IPS-18a (cell line): ENCODE measurements at regions not wholly inside any gene's neighbourhood (a gene's known extent, or its start where the extent isn't known, plus 50 kb on each side); places are given as distances from the start of the nearest gene placed in this dataset.

Experiments
- H3K27ac ChIP-seq: one replicate; pipeline ENCODE4 v1.5.1; 2013; ENCODE audit warnings: low read length
- H3K27me3 ChIP-seq: one replicate; pipeline ENCODE4 v1.6.1; 2013; ENCODE audit warnings: mild to moderate bottlenecking, low read length; ENCODE audit not compliant: control insufficient read depth, insufficient read depth
- H3K36me3 ChIP-seq: one replicate; pipeline ENCODE4 v1.6.1; 2013; ENCODE audit warnings: low read depth, low read length; ENCODE audit not compliant: control insufficient read depth
- H3K4me1 ChIP-seq: one replicate; pipeline ENCODE4 v1.6.1; 2013; ENCODE audit warnings: low read depth, low read length; ENCODE audit not compliant: control insufficient read depth
- H3K4me3 ChIP-seq: one replicate; pipeline ENCODE4 v1.5.1; 2013; ENCODE audit warnings: low read length
- H3K9ac ChIP-seq: one replicate; pipeline ENCODE4 v1.6.1; 2013; ENCODE audit warnings: mild to moderate bottlenecking, low read length, moderate library complexity
- H3K9me3 ChIP-seq: one replicate; pipeline ENCODE4 v1.6.1; 2013; ENCODE audit warnings: low read depth, low read length; ENCODE audit not compliant: control insufficient read depth

DNA sequence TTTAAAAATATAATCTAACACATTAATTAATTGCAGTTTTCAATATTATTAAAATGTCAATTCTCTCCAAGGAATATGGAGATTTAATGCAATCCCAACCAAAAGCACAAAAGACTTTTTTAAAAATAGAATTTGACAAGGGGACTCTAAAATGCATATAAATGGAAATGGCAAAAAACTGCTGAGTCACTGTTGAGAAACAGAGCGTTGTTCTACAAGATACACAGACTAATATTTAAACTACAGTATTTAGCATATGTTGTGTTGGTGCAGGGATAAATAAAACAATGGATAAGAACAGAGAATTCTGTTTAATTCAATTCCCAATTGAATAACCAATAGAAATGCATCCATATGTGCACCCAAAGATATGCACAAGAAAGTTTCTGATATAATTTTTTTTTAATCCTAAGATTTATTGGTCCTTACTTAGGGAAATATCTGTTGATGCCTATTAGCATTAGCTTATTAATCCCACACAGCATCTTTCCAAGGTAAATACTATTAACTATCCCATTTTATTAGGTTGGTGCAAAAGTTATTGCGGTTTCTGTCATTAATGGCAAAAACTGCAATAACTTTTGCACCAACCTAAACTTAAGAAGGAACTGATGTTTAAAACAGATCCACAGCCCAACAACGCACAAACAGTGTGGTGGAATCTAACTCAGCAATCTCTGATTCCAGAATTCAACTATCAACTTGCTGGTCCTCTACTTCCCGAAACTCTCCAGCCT lies 86.8 kb upstream of the VEGFC start:
- Histone ChIP-seq H3K9me3 (no peaks in the 10 kb centered on the region), H3K27ac (no peak overlapping the region), H3K4me1 (no peaks in the 10 kb centered on the region), H3K9ac (no peak overlapping the region), H3K4me3 (no peak overlapping the region), H3K27me3 (no peaks in the 10 kb centered on the region), H3K36me3 (no peaks in the 10 kb centered on the region)

DNA sequence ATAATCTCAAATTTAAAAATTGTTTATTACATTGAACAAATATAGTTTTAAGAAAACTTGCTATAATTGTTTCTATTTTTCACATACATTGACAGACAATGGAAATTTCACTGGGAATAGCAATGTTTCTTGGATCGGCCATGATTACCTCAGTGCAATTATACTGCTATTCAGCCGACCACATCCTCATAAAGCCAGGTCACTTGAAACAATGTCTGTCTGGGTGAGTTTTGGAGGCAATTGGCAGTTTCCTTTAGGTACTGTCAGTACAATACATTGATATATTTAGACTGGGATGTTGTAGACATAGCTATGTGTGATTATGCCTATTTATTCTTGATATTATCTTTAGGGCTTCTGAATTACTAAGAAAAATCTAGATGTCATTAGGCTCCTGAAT lies 89.5 kb upstream of the VEGFC start:
- Histone ChIP-seq H3K9me3 (no peaks in the 10 kb centered on the region), H3K27ac (no peak overlapping the region), H3K27me3 (no peaks in the 10 kb centered on the region), H3K4me3 (no peak overlapping the region), H3K36me3 (no peaks in the 10 kb centered on the region), H3K9ac (no peak overlapping the region), H3K4me1 (no peaks in the 10 kb centered on the region)

DNA sequence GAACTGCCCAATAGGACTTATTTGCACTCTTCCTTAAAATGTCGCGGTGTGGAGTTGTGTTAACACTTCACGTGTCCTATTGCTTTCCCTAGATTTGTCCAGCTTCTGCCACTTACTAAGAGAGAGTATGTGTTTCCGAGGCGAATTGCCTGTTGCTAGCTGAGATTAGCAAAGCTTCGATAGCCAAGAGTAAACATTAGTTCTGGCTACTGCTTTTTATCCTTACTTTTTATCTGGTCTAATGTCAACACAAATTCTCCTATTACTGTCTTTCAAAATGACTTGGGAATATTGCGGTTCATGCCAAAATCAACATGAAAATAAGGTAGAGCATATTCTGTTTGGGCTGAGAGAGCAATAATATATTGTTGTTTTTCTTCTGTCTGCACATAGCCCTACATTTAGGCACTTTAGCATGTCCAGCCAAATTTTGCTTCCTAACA lies 90.4 kb upstream of the VEGFC start:
- H3K27ac ChIP-seq: no peak overlapping the region
- no peak overlapping the region for H3K9ac ChIP-seq
- no peaks in the 10 kb centered on the region for H3K4me1 ChIP-seq
- no peaks in the 10 kb centered on the region for H3K9me3 ChIP-seq
- H3K27me3 ChIP-seq: no peaks in the 10 kb centered on the region
- no peaks in the 10 kb centered on the region for H3K36me3 ChIP-seq
- no peak overlapping the region for H3K4me3 ChIP-seq

DNA sequence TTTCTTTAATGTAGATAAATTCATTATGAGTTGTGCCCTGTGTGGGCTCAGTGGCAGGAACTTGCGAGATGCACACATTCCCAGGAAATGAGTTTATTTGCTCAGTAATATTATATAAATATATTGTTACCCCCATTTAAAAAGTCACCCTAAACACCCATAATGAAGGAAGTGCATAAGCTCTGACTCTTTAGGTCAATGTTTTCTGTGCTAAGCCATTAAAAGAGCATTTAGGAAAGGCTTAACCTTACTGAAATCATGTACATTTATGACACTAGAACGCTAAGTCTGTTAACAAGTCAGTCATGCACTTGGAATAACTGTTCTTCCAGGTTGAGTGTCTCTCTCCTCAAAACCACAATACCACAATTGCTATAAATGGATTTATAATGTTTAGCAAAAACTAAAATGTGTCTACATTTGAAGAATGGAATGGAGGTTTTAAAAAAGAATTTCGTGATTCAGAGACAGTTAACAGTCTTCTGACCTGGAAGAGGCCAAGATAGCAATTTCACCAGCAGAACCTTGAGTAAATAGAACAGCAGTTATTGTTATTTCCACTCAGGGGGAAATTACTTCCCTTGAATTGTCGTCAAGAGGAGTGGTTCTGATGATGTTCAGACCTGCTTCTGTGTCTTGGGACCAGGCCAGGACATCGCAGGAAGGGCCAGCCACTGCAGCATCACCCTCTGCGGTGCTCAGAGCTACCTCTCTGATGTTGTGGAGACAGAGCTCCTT lies 91.1 kb upstream of the VEGFC start:
- Histone ChIP-seq H3K36me3 (no peaks in the 10 kb centered on the region), H3K4me1 (no peaks in the 10 kb centered on the region), H3K27ac (no peak overlapping the region), H3K9me3 (no peaks in the 10 kb centered on the region), H3K4me3 (no peak overlapping the region), H3K9ac (no peak overlapping the region), H3K27me3 (no peaks in the 10 kb centered on the region)

DNA sequence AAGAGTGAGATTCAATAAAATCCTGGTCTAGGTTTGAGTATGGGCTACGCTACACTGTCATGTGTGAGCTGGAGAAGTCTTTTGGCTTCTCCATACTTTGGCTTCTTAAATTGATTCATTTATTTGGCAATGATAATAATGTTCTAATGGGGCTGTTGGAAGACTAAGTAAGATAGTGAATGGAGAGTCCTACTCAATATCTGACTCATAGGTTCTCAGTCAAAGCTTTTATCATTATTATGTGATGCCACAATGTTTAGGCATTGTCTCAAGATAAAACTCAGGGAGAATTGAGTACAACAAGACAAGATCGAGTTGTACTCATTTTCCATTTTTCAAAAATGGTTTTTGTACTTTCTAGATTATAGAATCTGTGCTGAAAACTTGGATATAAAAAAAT lies 92.5 kb upstream of the VEGFC start:
- H3K4me3 ChIP-seq: no peak overlapping the region
- no peaks in the 10 kb centered on the region for H3K36me3 ChIP-seq
- no peaks in the 10 kb centered on the region for H3K9me3 ChIP-seq
- H3K4me1 ChIP-seq: no peaks in the 10 kb centered on the region
- no peak overlapping the region for H3K9ac ChIP-seq
- H3K27ac ChIP-seq: no peak overlapping the region
- no peaks in the 10 kb centered on the region for H3K27me3 ChIP-seq

DNA sequence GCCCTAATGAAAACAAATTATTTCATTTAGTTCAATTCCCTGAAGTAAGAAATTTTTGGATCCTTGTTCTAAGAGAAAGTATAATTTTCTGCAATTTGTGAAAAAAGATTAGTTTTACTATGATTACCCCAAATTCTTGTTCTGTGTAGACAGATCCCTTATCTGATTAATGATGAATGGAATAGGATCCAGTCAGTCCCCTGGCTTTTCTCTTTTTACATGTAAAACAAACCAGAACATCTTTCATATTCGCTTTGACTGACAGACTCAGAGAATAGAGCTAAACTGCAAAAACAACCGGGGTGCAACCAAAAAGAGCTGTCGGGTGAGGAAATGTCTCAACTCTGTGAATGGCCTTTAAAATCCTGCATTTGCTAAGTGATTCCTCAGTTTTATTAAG lies 93.4 kb upstream of the VEGFC start:
- Histone ChIP-seq H3K9me3 (no peaks in the 10 kb centered on the region), H3K4me1 (no peaks in the 10 kb centered on the region), H3K9ac (no peak overlapping the region), H3K27ac (no peak overlapping the region), H3K27me3 (no peaks in the 10 kb centered on the region), H3K36me3 (no peaks in the 10 kb centered on the region), H3K4me3 (no peak overlapping the region)

DNA sequence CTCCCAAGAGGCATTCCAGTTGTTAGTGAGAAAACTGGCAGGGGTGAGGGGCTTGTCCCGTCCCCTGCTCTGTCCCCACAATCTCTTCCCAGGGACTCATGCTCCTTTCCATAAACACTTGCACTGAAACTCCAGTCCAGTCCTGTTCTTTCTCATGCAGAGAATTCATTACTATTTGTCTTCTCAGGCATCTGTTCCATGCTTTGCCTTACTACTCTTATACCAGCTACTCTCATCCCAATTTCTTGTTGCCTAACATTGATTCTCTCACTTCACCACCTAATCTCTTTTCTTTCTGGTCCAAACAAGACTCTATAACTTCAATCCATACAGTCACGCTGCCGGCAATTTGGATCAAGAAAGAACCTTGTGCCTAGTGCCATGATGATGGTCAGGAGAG lies 97.1 kb upstream of the VEGFC start:
- Histone ChIP-seq H3K27ac (no peak overlapping the region), H3K4me1 (no peaks in the 10 kb centered on the region), H3K9ac (no peak overlapping the region), H3K36me3 (no peaks in the 10 kb centered on the region), H3K9me3 (no peaks in the 10 kb centered on the region), H3K4me3 (no peak overlapping the region), H3K27me3 (no peaks in the 10 kb centered on the region)

DNA sequence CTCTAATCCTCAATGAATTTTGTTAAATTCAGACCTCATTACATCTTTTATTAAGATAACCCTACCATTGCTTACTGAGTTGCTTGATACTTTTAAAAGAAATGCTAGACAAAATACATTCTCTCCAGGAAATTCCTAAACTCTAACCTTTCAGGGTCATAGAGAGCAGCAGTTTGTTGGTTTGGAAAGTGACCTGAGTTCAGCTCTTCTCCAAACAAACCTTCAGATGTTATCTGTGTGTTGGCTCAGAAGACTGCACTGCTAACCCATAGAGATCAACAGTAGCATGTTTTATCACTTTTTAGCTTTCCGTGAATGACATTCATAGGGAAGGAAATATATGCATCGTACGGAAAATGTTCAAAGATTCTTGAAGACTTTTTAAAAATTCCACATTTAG lies 101.8 kb upstream of the VEGFC start:
- no peak overlapping the region for H3K9ac ChIP-seq
- H3K27ac ChIP-seq: no peak overlapping the region
- no peaks in the 10 kb centered on the region for H3K36me3 ChIP-seq
- no peaks in the 10 kb centered on the region for H3K4me1 ChIP-seq
- no peaks in the 10 kb centered on the region for H3K9me3 ChIP-seq
- no peak overlapping the region for H3K4me3 ChIP-seq
- H3K27me3 ChIP-seq: no peaks in the 10 kb centered on the region

DNA sequence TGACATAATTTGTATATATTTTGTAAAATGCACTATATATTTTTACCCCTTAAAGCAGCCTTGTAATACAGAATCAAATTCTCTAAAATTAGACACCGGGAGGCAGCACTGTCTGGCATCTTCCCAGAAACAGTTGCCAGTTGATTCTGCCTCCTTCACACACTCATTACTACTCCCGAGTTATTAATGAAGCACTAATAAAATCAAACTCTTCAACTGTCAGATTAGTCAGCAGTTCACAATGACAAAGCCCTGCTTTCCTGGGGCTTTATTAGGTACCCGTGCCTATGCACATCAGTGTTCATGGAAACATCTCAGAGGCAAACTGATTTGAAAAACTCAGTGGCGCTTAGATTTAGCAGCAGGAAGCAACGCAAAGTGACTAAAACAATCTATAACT lies 103.5 kb upstream of the VEGFC start:
- no peaks in the 10 kb centered on the region for H3K36me3 ChIP-seq
- H3K27me3 ChIP-seq: no peaks in the 10 kb centered on the region
- no peak overlapping the region for H3K9ac ChIP-seq
- H3K27ac ChIP-seq: no peak overlapping the region
- H3K4me3 ChIP-seq: no peak overlapping the region
- no peaks in the 10 kb centered on the region for H3K9me3 ChIP-seq
- no peaks in the 10 kb centered on the region for H3K4me1 ChIP-seq

DNA sequence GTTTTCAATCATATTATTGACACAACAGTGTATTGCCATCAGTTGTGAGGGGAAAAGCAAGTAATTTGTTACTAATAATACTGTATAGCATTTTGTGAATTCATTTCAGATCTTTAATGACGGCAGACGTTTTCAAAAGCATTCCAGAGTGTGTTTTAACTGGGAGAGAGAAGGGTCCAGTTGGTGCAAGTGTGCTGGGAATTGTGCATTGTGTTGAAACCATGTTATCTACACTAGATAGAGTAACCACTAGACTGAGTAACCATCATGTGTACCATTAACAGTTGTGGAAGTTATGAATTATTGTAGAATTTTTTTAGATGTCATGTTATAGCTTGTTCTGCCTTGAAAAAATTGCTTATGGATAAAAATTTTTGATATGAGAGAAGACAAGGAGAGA lies 104.5 kb upstream of the VEGFC start:
- Histone ChIP-seq H3K9me3 (no peaks in the 10 kb centered on the region), H3K4me1 (no peaks in the 10 kb centered on the region), H3K9ac (no peak overlapping the region), H3K4me3 (no peak overlapping the region), H3K27me3 (no peaks in the 10 kb centered on the region), H3K36me3 (no peaks in the 10 kb centered on the region), H3K27ac (no peak overlapping the region)

DNA sequence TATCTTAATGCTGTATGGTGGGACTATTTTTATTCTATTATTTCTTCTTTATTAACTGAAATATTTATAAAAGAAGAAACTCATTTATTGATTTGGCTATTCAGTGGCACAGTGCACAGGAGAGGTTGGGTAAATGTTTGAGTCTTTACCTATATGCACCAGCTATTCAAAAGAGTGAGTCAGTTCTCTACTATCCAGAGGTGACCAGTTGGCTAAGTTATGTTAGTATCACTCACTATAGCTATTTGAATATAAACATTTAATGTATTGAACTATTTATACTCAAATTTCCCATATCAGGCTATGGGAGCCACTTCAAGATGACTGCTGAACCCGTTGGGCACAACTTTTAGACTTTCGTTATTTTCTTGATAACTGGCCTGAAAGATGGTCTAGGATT lies 106.1 kb upstream of the VEGFC start:
- no peaks in the 10 kb centered on the region for H3K36me3 ChIP-seq
- H3K27ac ChIP-seq: no peak overlapping the region
- H3K4me3 ChIP-seq: no peak overlapping the region
- H3K9me3 ChIP-seq: no peaks in the 10 kb centered on the region
- H3K27me3 ChIP-seq: no peaks in the 10 kb centered on the region
- H3K9ac ChIP-seq: no peak overlapping the region
- H3K4me1 ChIP-seq: no peaks in the 10 kb centered on the region
